Mesenchymal stem cell (in vitro differentiated cells and primary cell): ENCODE measurements at regions not wholly inside any gene's neighbourhood (a gene's known extent, or its start where the extent isn't known, plus 50 kb on each side); places are given as distances from the start of the nearest gene placed in this dataset.
A peak's percentile ranks its signal among the peaks of the same experiment; 100 is the strongest.

Experiments
- DNase-seq: peaks from one replicate; pipeline ENCODE4 v3.0.0-alpha.2; 2013
- H2AFZ ChIP-seq: one replicate; pipeline ENCODE4 v1.6.1; 2013; ENCODE audit warnings: low read depth, mild to moderate bottlenecking, control low read depth, inconsistent platforms, low read length, moderate library complexity
- H2AK5ac ChIP-seq: 2 replicates; pipeline ENCODE4 v1.6.1; 2013; ENCODE audit warnings: low read length, moderate library complexity, mild to moderate bottlenecking, inconsistent platforms; ENCODE audit not compliant: severe bottlenecking
- H2BK120ac ChIP-seq: one replicate; pipeline ENCODE4 v1.6.1; 2013; ENCODE audit warnings: low read depth, mild to moderate bottlenecking, inconsistent platforms, low read length, moderate library complexity
- H2BK12ac ChIP-seq, 2 experiments: one replicate each; pipeline ENCODE4 v1.6.1; 2013; ENCODE audit warnings: inconsistent platforms in 2 of 2, low read length in 2 of 2, mild to moderate bottlenecking in 2 of 2, moderate library complexity in 2 of 2, control low read depth in 1 of 2
- H2BK15ac ChIP-seq: one replicate; pipeline ENCODE4 v1.6.1; 2013; ENCODE audit warnings: mild to moderate bottlenecking, low read depth, inconsistent platforms; ENCODE audit not compliant: poor library complexity, severe bottlenecking
- H2BK5ac ChIP-seq: 2 replicates; pipeline ENCODE4 v1.6.1; 2013; ENCODE audit warnings: low read depth, mild to moderate bottlenecking, low read length, control low read depth, inconsistent platforms; ENCODE audit not compliant: poor library complexity, severe bottlenecking
- H3K14ac ChIP-seq, 2 experiments: one replicate each; pipeline ENCODE4 v1.6.1; 2013; ENCODE audit warnings: inconsistent platforms in 2 of 2, low read length in 2 of 2, control low read depth in 1 of 2, mild to moderate bottlenecking in 1 of 2, moderate library complexity in 1 of 2
- H3K18ac ChIP-seq, 2 experiments: one replicate each; pipeline ENCODE4 v1.6.1; 2013; ENCODE audit warnings: inconsistent platforms in 2 of 2, low read length in 2 of 2, control low read depth in 1 of 2, low read depth in 1 of 2, mild to moderate bottlenecking in 1 of 2
- H3K23ac ChIP-seq, 2 experiments: one replicate each; pipeline ENCODE4 v1.6.1; 2013; ENCODE audit warnings: inconsistent platforms in 2 of 2, low read length in 2 of 2, mild to moderate bottlenecking in 2 of 2, moderate library complexity in 2 of 2, control low read depth in 1 of 2
- H3K27ac ChIP-seq: 2 replicates; pipeline ENCODE4 v1.5.1; 2013; ENCODE audit warnings: mild to moderate bottlenecking, moderate library complexity, low read length, control low read depth, inconsistent platforms; ENCODE audit not compliant: poor library complexity, severe bottlenecking
- H3K27me3 ChIP-seq, 2 experiments: 2 replicates each; pipeline versions ENCODE4 v1.6.1 to v1.7.0; 2013; ENCODE audit warnings: low read length in 2 of 2, mild to moderate bottlenecking in 2 of 2, moderate library complexity in 2 of 2, control low read depth in 1 of 2, inconsistent platforms in 1 of 2; ENCODE audit not compliant: control insufficient read depth in 1 of 2, insufficient read depth in 1 of 2
- H3K36me3 ChIP-seq, 2 experiments: 2 replicates each; pipeline versions ENCODE4 v1.6.1 to v1.7.0; 2013; ENCODE audit warnings: low read length in 2 of 2, control low read depth in 1 of 2, inconsistent platforms in 1 of 2, low read depth in 1 of 2, mild to moderate bottlenecking in 1 of 2; ENCODE audit not compliant: insufficient read depth in 2 of 2, control insufficient read depth in 1 of 2
- H3K4ac ChIP-seq, 2 experiments: one replicate each; pipeline ENCODE4 v1.6.1; 2013; ENCODE audit warnings: inconsistent platforms in 2 of 2, low read length in 2 of 2, mild to moderate bottlenecking in 2 of 2, moderate library complexity in 2 of 2, control low read depth in 1 of 2, low read depth in 1 of 2
- H3K4me1 ChIP-seq: 2 replicates; pipeline ENCODE4 v1.6.1; 2013; ENCODE audit warnings: low read depth, low read length, control low read depth; ENCODE audit not compliant: control insufficient read depth, insufficient read depth
- H3K4me2 ChIP-seq: 2 replicates; pipeline ENCODE4 v1.6.1; 2013; ENCODE audit warnings: low read length, mild to moderate bottlenecking, inconsistent platforms; ENCODE audit not compliant: poor library complexity, severe bottlenecking
- H3K4me3 ChIP-seq, 2 experiments: 2 replicates each; pipeline versions ENCODE4 v1.5.1 to v1.7.0; 2013; ENCODE audit warnings: low read length in 2 of 2, mild to moderate bottlenecking in 2 of 2, control low read depth in 1 of 2, low read depth in 1 of 2; ENCODE audit not compliant: insufficient read depth in 1 of 2
- H3K79me1 ChIP-seq: replicated peaks from 2 replicates; pipeline ENCODE4 v1.6.1; 2013; ENCODE audit warnings: mild to moderate bottlenecking, control low read depth, low read length, inconsistent platforms; ENCODE audit not compliant: poor library complexity, severe bottlenecking
- H3K9ac ChIP-seq: 2 replicates; pipeline ENCODE4 v1.7.0; 2013; ENCODE audit warnings: mild to moderate bottlenecking, low read length, moderate library complexity
- H3K9me3 ChIP-seq: 2 replicates; pipeline ENCODE4 v1.7.0; 2013; ENCODE audit warnings: mild to moderate bottlenecking, low read length; ENCODE audit not compliant: control insufficient read depth
- H4K8ac ChIP-seq: one replicate; pipeline ENCODE4 v1.6.1; 2013; ENCODE audit warnings: inconsistent platforms, mild to moderate bottlenecking, low read length, moderate library complexity
- H4K91ac ChIP-seq: one replicate; pipeline ENCODE4 v1.6.1; 2013; ENCODE audit warnings: mild to moderate bottlenecking, low read length, inconsistent platforms
- WGBS: methylation state at CpG from one replicate; pipeline ENCODE4 v1.1.7; 2013; ENCODE audit warnings: mixed read lengths; 5-methylcytosine and 5-hydroxymethylcytosine counted together

DNA sequence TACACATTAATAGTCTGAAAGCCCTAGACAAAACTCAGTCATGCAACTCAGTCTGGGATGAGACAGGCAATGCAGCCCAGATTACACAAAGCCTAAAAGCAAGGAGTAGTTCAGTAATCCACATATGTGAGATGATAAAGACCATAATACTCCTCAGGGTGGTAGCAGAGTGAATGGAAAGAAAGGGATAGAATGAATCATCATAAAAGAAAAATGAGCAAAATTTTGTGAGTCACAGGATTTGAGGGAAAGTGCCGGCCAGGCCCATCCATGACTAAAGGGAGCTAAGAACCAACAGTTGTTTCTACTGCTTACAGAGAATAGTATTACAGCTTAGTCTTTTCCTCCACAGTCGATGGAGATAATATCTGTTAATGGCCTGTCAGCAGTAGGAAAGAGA is 90.0 kb upstream of the POU5F2 start:
- WGBS = 75% methylated on average over 1 of the region's 2 CpGs
- Histone ChIP-seq H2AFZ (no peak overlapping the region), H2BK15ac (no peak overlapping the region), H2BK5ac (no peak overlapping the region), H2BK12ac (no peak overlapping the region), H3K23ac (no peak overlapping the region), H3K27ac (no peak overlapping the region), H3K9me3 (no peaks in the 10 kb centered on the region), H3K36me3 (no peaks in the 10 kb centered on the region), H3K4ac (no peak overlapping the region), H3K27me3 (no peaks in the 10 kb centered on the region), H3K9ac (peak overlapping the region; percentile 41), H3K14ac (no peak overlapping the region), H2AK5ac (no peak overlapping the region), H3K79me1 (peaks cover 2% of the 10 kb centered on the region), H3K4me2 (no peak overlapping the region), H3K4me1 (peaks cover 5% of the 10 kb centered on the region), H3K4me3 (no peak overlapping the region), H4K91ac (no peak overlapping the region), H4K8ac (no peak overlapping the region), H3K18ac (no peak overlapping the region), H2BK120ac (no peak overlapping the region)
- DNase-seq = peak; percentile 31

DNA sequence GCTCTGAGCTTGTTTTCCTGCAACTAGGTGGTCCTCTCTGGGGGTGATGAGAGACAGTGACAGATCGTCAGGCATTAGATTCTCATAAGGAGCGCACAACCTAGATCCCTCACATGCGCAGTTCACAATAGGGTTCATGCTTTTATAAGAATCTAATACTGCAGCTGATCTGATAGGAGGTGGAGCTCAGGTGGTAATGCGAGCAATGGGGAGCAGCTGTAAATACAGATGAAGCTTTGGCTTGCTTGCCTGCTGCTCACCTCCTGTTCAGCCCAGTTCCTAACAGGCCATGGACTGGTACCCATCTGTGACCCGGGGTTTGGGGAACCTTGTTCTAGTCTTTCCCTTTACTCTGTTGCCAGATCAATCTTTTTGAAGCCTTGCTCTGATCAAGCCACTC is 89.5 kb upstream of the POU5F2 start:
- H3K4me3 ChIP-seq = no peak overlapping the region

DNA sequence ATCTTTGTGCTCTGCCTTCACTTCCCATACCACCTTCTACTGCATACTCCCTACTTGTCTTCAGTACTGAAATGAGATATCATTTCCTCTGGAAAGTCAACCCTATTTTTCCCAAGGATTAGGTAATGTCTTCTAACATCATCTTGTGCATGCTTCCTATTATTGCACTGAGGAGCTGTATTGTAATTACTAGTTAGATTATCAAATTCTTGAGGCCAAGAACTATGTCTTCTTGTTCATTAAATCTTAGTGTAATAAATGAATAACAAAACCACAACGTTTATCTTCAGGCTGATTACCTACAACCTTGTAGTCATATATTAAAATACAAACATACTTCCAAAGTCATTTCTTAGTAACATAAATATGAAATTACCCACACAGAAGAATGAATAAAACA is 87.9 kb upstream of the POU5F2 start:
- no peaks in the 10 kb centered on the region for H3K36me3 ChIP-seq
- H2BK15ac ChIP-seq = no peak overlapping the region
- H3K4ac ChIP-seq = no peak overlapping the region
- no peak overlapping the region for H4K8ac ChIP-seq
- H2AK5ac ChIP-seq = no peak overlapping the region
- no peak for DNase-seq
- no peak overlapping the region for H3K4me2 ChIP-seq
- H4K91ac ChIP-seq = no peak overlapping the region
- peaks cover 5% of the 10 kb centered on the region for H3K4me1 ChIP-seq
- H3K27me3 ChIP-seq = no peaks in the 10 kb centered on the region
- H3K18ac ChIP-seq = no peak overlapping the region
- H3K9ac ChIP-seq = no peak overlapping the region
- no peak overlapping the region for H2BK12ac ChIP-seq
- H3K79me1 ChIP-seq = peaks cover 2% of the 10 kb centered on the region
- no peak overlapping the region for H2AFZ ChIP-seq
- H3K9me3 ChIP-seq = peaks cover 3% of the 10 kb centered on the region
- H2BK120ac ChIP-seq = no peak overlapping the region
- no peak overlapping the region for H2BK5ac ChIP-seq
- H3K4me3 ChIP-seq = no peak overlapping the region
- no peak overlapping the region for H3K14ac ChIP-seq
- no CpG with 5 or more reads among the region's 1 CpG for WGBS
- H3K27ac ChIP-seq = no peak overlapping the region
- no peak overlapping the region for H3K23ac ChIP-seq

More for the DNA sequence above, 89.5 kb upstream of the POU5F2 start:
- peaks cover 5% of the 10 kb centered on the region for H3K4me1 ChIP-seq
- H2BK15ac ChIP-seq = no peak overlapping the region
- WGBS = 98% methylated on average over 5 of the region's 5 CpGs
- no peak overlapping the region for H4K8ac ChIP-seq
- H2BK5ac ChIP-seq = no peak overlapping the region
- DNase-seq = no peak
- peaks cover 2% of the 10 kb centered on the region for H3K79me1 ChIP-seq
- no peak overlapping the region for H3K23ac ChIP-seq
- no peak overlapping the region for H3K4ac ChIP-seq
- H3K14ac ChIP-seq = no peak overlapping the region
- H3K18ac ChIP-seq = no peak overlapping the region
- peak overlapping the region; percentile 41 for H3K9ac ChIP-seq
- no peak overlapping the region for H2BK120ac ChIP-seq
- no peak overlapping the region for H3K27ac ChIP-seq
- no peak overlapping the region for H3K4me2 ChIP-seq
- H3K27me3 ChIP-seq = no peaks in the 10 kb centered on the region
- H2AFZ ChIP-seq = no peak overlapping the region
- no peak overlapping the region for H2AK5ac ChIP-seq
- no peak overlapping the region for H2BK12ac ChIP-seq
- H4K91ac ChIP-seq = no peak overlapping the region
- H3K36me3 ChIP-seq = no peaks in the 10 kb centered on the region
- H3K9me3 ChIP-seq = no peaks in the 10 kb centered on the region

DNA sequence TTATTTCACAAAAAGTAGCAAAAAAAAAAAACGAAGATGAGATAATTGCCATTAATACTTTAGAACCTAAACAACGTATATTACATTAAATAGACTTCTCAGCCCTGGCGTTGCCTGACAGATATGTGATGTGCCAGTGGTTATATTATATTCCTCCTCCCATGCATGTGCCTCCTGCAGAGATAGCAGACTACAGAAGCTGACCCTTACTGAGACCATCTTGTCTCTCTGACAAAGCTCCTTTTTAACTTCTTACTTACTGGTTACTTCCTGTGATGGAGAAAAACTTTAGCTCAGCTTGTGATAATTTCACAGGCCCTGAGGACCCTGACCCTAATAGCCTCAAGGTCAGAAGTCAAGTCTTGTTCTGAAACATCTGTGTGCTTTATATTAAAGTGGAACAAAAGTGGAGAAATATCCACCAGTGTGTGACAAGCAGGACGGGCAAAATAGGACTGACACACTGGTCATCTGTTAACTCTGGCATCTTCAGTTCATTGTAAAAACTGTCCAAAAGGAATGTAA is 80.6 kb upstream of the POU5F2 start:
- WGBS = 89% methylated on average over 4 of the region's 4 CpGs
- Histone ChIP-seq H2AK5ac (no peak overlapping the region), H2BK12ac (no peak overlapping the region), H2BK15ac (no peak overlapping the region), H4K8ac (no peak overlapping the region), H3K9ac (no peak overlapping the region), H3K27me3 (no peaks in the 10 kb centered on the region), H4K91ac (no peak overlapping the region), H3K18ac (no peak overlapping the region), H3K27ac (no peak overlapping the region), H3K4me3 (no peak overlapping the region), H3K4ac (no peak overlapping the region), H2BK120ac (no peak overlapping the region), H3K36me3 (peaks cover 0 to 3% of the 10 kb centered on the region in 2 experiments), H3K4me2 (no peak overlapping the region), H3K79me1 (peaks cover 2% of the 10 kb centered on the region), H3K14ac (no peak overlapping the region), H2AFZ (no peak overlapping the region), H3K4me1 (no peaks in the 10 kb centered on the region), H3K9me3 (peaks cover 3% of the 10 kb centered on the region), H2BK5ac (no peak overlapping the region), H3K23ac (no peak overlapping the region)
- DNase-seq = no peak
